OCI-LY3 (cell line): ENCODE measurements at regions not wholly inside any gene's neighbourhood (a gene's known extent, or its start where the extent isn't known, plus 50 kb on each side); places are given as distances from the start of the nearest gene placed in this dataset.

ENCODE experiments used
- CTCF ChIP-seq: fragments of 200-600, 300-600 bp; sonication (generic); IDR thresholded peaks from 2 replicates; pipeline ENCODE4 v1.5.1; 2014; ENCODE audit warnings: antibody characterized with exemption, low read length, low read depth
- EZH2phosphoT487 ChIP-seq: fragments of 200-600 bp; shearing (Covaris generic); IDR thresholded peaks from 2 replicates; pipeline ENCODE4 v1.6.1; 2018; ENCODE audit warnings: antibody characterized with exemption, mixed run types, low read depth

GRCh38 chr12:88820012-88820411 lies 239.7 kb upstream of the KITLG start:
- TF ChIP-seq CTCF (no peak), EZH2phosphoT487 (no peak)
